ENCODE measurements at regions not wholly inside any gene's neighbourhood (a gene's known extent, or its start where the extent isn't known, plus 50 kb on each side); places are given as distances from the start of the nearest gene placed in this dataset.
"Not testable (repeated sequence)": the region's sequence is repeated elsewhere in the genome, so short reads cannot be mapped to it uniquely, and the experiment has no call there.

- H3K9me2 ChIP-seq; H2AFZ ChIP-seq (ENCODE audit: low read depth); DNase-seq; CTCF ChIA-PET; H3K79me2 ChIP-seq (ENCODE audit: insufficient read depth); H3K4me2 ChIP-seq; POLR2A ChIA-PET; H3K4me3 ChIP-seq (ENCODE audit: low read depth in 2 of 2, low read length in 1 of 2); H3K9ac ChIP-seq; H3K36me3 ChIP-seq (replicated peaks in 1 of 2; ENCODE audit: control insufficient read depth in 1 of 2, insufficient read depth in 2 of 2, low read length in 1 of 2); H3F3A ChIP-seq (replicated peaks; ENCODE audit: insufficient read depth); H3K9me3 ChIP-seq; H3K4me1 ChIP-seq (ENCODE audit: control insufficient read depth in 1 of 2, insufficient read depth in 2 of 2, low read depth in 1 of 2, low read length in 1 of 2); H3K27ac ChIP-seq (ENCODE audit: low read depth in 2 of 2, low read length in 1 of 2); H4K20me1 ChIP-seq (ENCODE audit: insufficient read depth); H3K27me3 ChIP-seq (ENCODE audit: insufficient read depth): not testable (repeated sequence)
- WGBS (ENCODE audit: low lambda C conversion rate), result 27% methylated on average over 4 of the region's 25 CpGs
These were observed 905.9 kb downstream of the SPATA31A6 start for GRCh38 chr9:43089337-43089736.

GRCh38 chr9:43110376-43110775 is 926.9 kb downstream of the SPATA31A6 start:
- H3K27ac ChIP-seq (ENCODE audit: low read depth in 2 of 2, low read length in 1 of 2); DNase-seq; H2AFZ ChIP-seq (ENCODE audit: low read depth); H3K4me1 ChIP-seq (ENCODE audit: control insufficient read depth in 1 of 2, insufficient read depth in 2 of 2, low read depth in 1 of 2, low read length in 1 of 2); H3K4me3 ChIP-seq (ENCODE audit: low read depth in 2 of 2, low read length in 1 of 2); CTCF ChIA-PET; H3K27me3 ChIP-seq (ENCODE audit: insufficient read depth); H3K9me2 ChIP-seq; H4K20me1 ChIP-seq (ENCODE audit: insufficient read depth); POLR2A ChIA-PET; H3K9me3 ChIP-seq; H3F3A ChIP-seq (replicated peaks; ENCODE audit: insufficient read depth); H3K79me2 ChIP-seq (ENCODE audit: insufficient read depth); H3K36me3 ChIP-seq (replicated peaks in 1 of 2; ENCODE audit: control insufficient read depth in 1 of 2, insufficient read depth in 2 of 2, low read length in 1 of 2); H3K4me2 ChIP-seq; H3K9ac ChIP-seq: not testable (repeated sequence)
- WGBS (ENCODE audit: low lambda C conversion rate), result 16% methylated on average over 6 of the region's 9 CpGs

- H3K27ac ChIP-seq (ENCODE audit: low read depth in 2 of 2, low read length in 1 of 2); H3K9me2 ChIP-seq; H3K9ac ChIP-seq; H3K79me2 ChIP-seq (ENCODE audit: insufficient read depth); H3K9me3 ChIP-seq; CTCF ChIA-PET; H4K20me1 ChIP-seq (ENCODE audit: insufficient read depth); POLR2A ChIA-PET; H2AFZ ChIP-seq (ENCODE audit: low read depth); H3K27me3 ChIP-seq (ENCODE audit: insufficient read depth); H3K4me3 ChIP-seq (ENCODE audit: low read depth in 2 of 2, low read length in 1 of 2); H3K36me3 ChIP-seq (replicated peaks in 1 of 2; ENCODE audit: control insufficient read depth in 1 of 2, insufficient read depth in 2 of 2, low read length in 1 of 2); H3K4me1 ChIP-seq (ENCODE audit: control insufficient read depth in 1 of 2, insufficient read depth in 2 of 2, low read depth in 1 of 2, low read length in 1 of 2); H3K4me2 ChIP-seq; H3F3A ChIP-seq (replicated peaks; ENCODE audit: insufficient read depth); DNase-seq: not testable (repeated sequence)
- WGBS (ENCODE audit: low lambda C conversion rate), result 46% methylated on average over 7 of the region's 7 CpGs
These were observed 929.4 kb downstream of the SPATA31A6 start for GRCh38 chr9:43112846-43113245.

DNA sequence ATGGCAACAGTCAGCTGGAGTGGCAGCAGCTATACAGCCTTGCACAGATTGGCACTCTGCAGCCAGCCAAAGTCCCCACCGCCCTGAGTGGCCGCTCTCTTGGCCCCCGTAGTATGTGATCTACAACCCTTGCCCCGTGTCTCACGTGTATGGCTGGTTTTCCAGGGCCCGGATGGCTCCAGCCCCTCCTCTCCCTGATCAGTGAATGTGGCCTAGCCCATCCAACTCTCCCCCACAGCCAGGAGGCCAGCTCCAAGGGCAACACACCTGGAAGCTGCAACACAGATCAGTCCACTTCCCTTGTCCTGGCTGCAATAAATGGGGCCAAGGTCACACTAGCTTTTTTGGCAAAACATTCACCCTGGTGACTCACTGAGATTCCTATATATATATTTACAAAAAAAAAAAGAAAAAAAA is 932.4 kb downstream of the SPATA31A6 start:
- WGBS (ENCODE audit: low lambda C conversion rate), result 10% methylated on average over 4 of the region's 6 CpGs
- H3K9me2 ChIP-seq; H3K36me3 ChIP-seq (replicated peaks in 1 of 2; ENCODE audit: control insufficient read depth in 1 of 2, insufficient read depth in 2 of 2, low read length in 1 of 2); DNase-seq; H4K20me1 ChIP-seq (ENCODE audit: insufficient read depth); H3K4me3 ChIP-seq (ENCODE audit: low read depth in 2 of 2, low read length in 1 of 2); H3F3A ChIP-seq (replicated peaks; ENCODE audit: insufficient read depth); H3K27me3 ChIP-seq (ENCODE audit: insufficient read depth); H3K4me1 ChIP-seq (ENCODE audit: control insufficient read depth in 1 of 2, insufficient read depth in 2 of 2, low read depth in 1 of 2, low read length in 1 of 2); H3K79me2 ChIP-seq (ENCODE audit: insufficient read depth); H3K9me3 ChIP-seq; POLR2A ChIA-PET; H3K27ac ChIP-seq (ENCODE audit: low read depth in 2 of 2, low read length in 1 of 2); H3K4me2 ChIP-seq; H2AFZ ChIP-seq (ENCODE audit: low read depth); H3K9ac ChIP-seq; CTCF ChIA-PET: not testable (repeated sequence)

DNA sequence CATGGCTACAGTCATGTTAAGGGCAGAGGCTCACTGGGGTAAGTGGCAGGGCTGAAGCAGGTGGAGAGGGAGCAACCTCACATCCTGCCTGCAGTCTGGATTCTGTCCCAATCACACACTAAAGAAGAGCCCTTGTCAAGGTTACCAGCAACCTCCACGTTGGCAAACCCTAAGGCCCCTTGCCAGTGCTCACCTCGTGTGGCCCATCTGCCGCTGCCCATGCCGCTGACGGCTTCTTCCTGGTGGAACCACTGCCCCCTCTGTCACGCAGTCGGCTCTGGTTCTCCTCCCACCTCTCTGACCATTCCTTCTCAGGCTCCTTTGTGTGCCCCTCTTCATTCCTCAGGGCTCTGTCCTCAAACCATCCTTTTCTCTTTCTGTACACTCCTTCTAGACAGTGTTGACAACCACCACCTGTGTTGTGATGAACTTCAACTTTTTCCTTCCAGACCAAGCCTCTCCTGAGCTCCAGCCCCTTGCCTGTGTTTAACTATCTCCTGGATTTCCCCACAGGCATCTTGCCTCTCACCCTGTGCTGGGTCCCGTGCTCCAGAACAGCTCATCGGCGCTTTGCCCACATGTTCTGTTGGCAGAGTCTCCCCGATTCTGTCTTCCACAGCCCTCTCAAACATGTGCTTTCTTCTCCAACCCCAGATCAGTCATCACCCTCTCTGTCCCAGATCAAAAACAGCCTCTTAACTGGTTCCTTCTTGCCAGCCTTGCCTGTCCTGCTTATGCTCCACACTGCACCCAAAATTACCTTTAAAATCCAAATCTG is 934.8 kb downstream of the SPATA31A6 start:
- H3K9me3 ChIP-seq; H3K9me2 ChIP-seq; DNase-seq; H3K9ac ChIP-seq; H3F3A ChIP-seq (replicated peaks; ENCODE audit: insufficient read depth); CTCF ChIA-PET; H3K27ac ChIP-seq (ENCODE audit: low read depth in 2 of 2, low read length in 1 of 2); H3K79me2 ChIP-seq (ENCODE audit: insufficient read depth); H2AFZ ChIP-seq (ENCODE audit: low read depth); H3K36me3 ChIP-seq (replicated peaks in 1 of 2; ENCODE audit: control insufficient read depth in 1 of 2, insufficient read depth in 2 of 2, low read length in 1 of 2); H3K4me1 ChIP-seq (ENCODE audit: control insufficient read depth in 1 of 2, insufficient read depth in 2 of 2, low read depth in 1 of 2, low read length in 1 of 2); H3K4me3 ChIP-seq (ENCODE audit: low read depth in 2 of 2, low read length in 1 of 2); POLR2A ChIA-PET; H4K20me1 ChIP-seq (ENCODE audit: insufficient read depth); H3K4me2 ChIP-seq; H3K27me3 ChIP-seq (ENCODE audit: insufficient read depth): not testable (repeated sequence)
- 28% methylated on average over 11 of the region's 11 CpGs for WGBS (ENCODE audit: low lambda C conversion rate)

GRCh38 chr9:43119565-43119964 is 936.1 kb downstream of the SPATA31A6 start:
- CTCF ChIA-PET; H4K20me1 ChIP-seq (ENCODE audit: insufficient read depth); H3K4me1 ChIP-seq (ENCODE audit: control insufficient read depth in 1 of 2, insufficient read depth in 2 of 2, low read depth in 1 of 2, low read length in 1 of 2); H3K4me3 ChIP-seq (ENCODE audit: low read depth in 2 of 2, low read length in 1 of 2); H3K9me2 ChIP-seq; H3K27me3 ChIP-seq (ENCODE audit: insufficient read depth); POLR2A ChIA-PET; H3K27ac ChIP-seq (ENCODE audit: low read depth in 2 of 2, low read length in 1 of 2); H3K4me2 ChIP-seq; H3K9ac ChIP-seq; H3K79me2 ChIP-seq (ENCODE audit: insufficient read depth); DNase-seq; H3F3A ChIP-seq (replicated peaks; ENCODE audit: insufficient read depth); H3K9me3 ChIP-seq; H2AFZ ChIP-seq (ENCODE audit: low read depth); H3K36me3 ChIP-seq (replicated peaks in 1 of 2; ENCODE audit: control insufficient read depth in 1 of 2, insufficient read depth in 2 of 2, low read length in 1 of 2): not testable (repeated sequence)
- WGBS (ENCODE audit: low lambda C conversion rate), result 13% methylated on average over 6 of the region's 7 CpGs

GRCh38 chr9:43119978-43120377 is 936.5 kb downstream of the SPATA31A6 start:
- H3K27ac ChIP-seq (ENCODE audit: low read depth in 2 of 2, low read length in 1 of 2); H2AFZ ChIP-seq (ENCODE audit: low read depth); H3K4me3 ChIP-seq (ENCODE audit: low read depth in 2 of 2, low read length in 1 of 2); H3K79me2 ChIP-seq (ENCODE audit: insufficient read depth); H3K9me2 ChIP-seq; H3K27me3 ChIP-seq (ENCODE audit: insufficient read depth); H3K36me3 ChIP-seq (replicated peaks in 1 of 2; ENCODE audit: control insufficient read depth in 1 of 2, insufficient read depth in 2 of 2, low read length in 1 of 2); H3K9me3 ChIP-seq; DNase-seq; H4K20me1 ChIP-seq (ENCODE audit: insufficient read depth); H3F3A ChIP-seq (replicated peaks; ENCODE audit: insufficient read depth); H3K4me2 ChIP-seq; H3K9ac ChIP-seq; POLR2A ChIA-PET; CTCF ChIA-PET; H3K4me1 ChIP-seq (ENCODE audit: control insufficient read depth in 1 of 2, insufficient read depth in 2 of 2, low read depth in 1 of 2, low read length in 1 of 2): not testable (repeated sequence)
- 46% methylated on average over 1 of the region's 3 CpGs for WGBS (ENCODE audit: low lambda C conversion rate)
